Islet of Langerhans (tissue), 1 donor: ENCODE measurements at regions not wholly inside any gene's neighbourhood (a gene's known extent, or its start where the extent isn't known, plus 50 kb on each side); places are given as distances from the start of the nearest gene placed in this dataset.
"Not testable (repeated sequence)": the region's sequence is repeated elsewhere in the genome, so short reads cannot be mapped to it uniquely, and the experiment has no call there.

Experiments
- FAIRE-seq: peaks from one replicate; lab custom pipeline; 2011; peaks lifted over from hg19 to GRCh38; lab: Jason Lieb, UNC

GRCh38 chr3:107468782-107469181 is 54.0 kb upstream of the BBX start:
- no peak for FAIRE-seq

- not testable (repeated sequence) for FAIRE-seq
Measured at GRCh38 chr3:107470496-107470895, 52.3 kb upstream of the BBX start.
